Testis (tissue), 2 donors: ENCODE measurements at regions not wholly inside any gene's neighbourhood (a gene's known extent, or its start where the extent isn't known, plus 50 kb on each side); places are given as distances from the start of the nearest gene placed in this dataset.
A peak's percentile ranks its signal among the peaks of the same experiment; 100 is the strongest.

Experiments used
- DNase-seq: peaks from one replicate; pipeline ENCODE4 v3.0.0-alpha.2; 2019
- H3K27ac ChIP-seq, 2 donors: fragments of 200-600 bp; sonication (generic); one replicate each; pipeline ENCODE4 v1.5.1; 2019
- H3K27me3 ChIP-seq: fragments of 200-600 bp; sonication (generic); one replicate; pipeline ENCODE4 v1.5.1; 2019
- H3K36me3 ChIP-seq: fragments of 200-600 bp; sonication (generic); one replicate; pipeline ENCODE4 v1.5.1; 2017; ENCODE audit warnings: low read depth; ENCODE audit errors: missing control alignments
- H3K4me1 ChIP-seq: fragments of 200-600 bp; sonication (generic); one replicate; pipeline ENCODE4 v1.5.1; 2019
- H3K4me3 ChIP-seq, 2 donors: fragments of 200-600 bp; sonication (generic); one replicate each; pipeline ENCODE4 v1.5.1; 2017 to 2019
- H3K9me3 ChIP-seq: fragments of 200-600 bp; sonication (generic); one replicate; pipeline ENCODE4 v1.5.1; 2017
- CTCF ChIP-seq, 3 experiments: fragments of 450-650 bp in 2 of 3; fragments of 200-600 bp in 1 of 3; sonication (generic) in 1 of 3; IDR thresholded peaks; one replicate each; pipeline ENCODE4 v1.5.1; 2016 to 2019; ENCODE audit warnings: antibody characterized with exemption in 3 of 3, mild to moderate bottlenecking in 2 of 3, moderate library complexity in 1 of 3
- POLR2A ChIP-seq: fragments of 450-650 bp; IDR thresholded peaks from one replicate; pipeline ENCODE4 v1.6.1; 2017; ENCODE audit warnings: antibody characterized with exemption, mild to moderate bottlenecking, moderate library complexity
- WGBS, 2 donors: methylation state at CpG; one replicate each; pipeline ENCODE4 v1.1.5; 2018; 5-methylcytosine and 5-hydroxymethylcytosine counted together
- intact Hi-C: fragments of 100-400 bp; cut with DNase I; formaldehyde crosslinking; loops from one replicate; pipeline ENCODE4 v1.15.1; 2023; ENCODE audit warnings: low total_unique reads

GRCh38 chr4:104860238-104861123 is 286.2 kb upstream of the TET2 start:
- intact Hi-C loops, result no loop called here
- Histone ChIP-seq H3K9me3 (no peaks in the 10 kb centered on the region), H3K4me3 (no peak overlapping the region), H3K27me3 (no peaks in the 10 kb centered on the region), H3K36me3 (no peaks in the 10 kb centered on the region), H3K27ac (no peak overlapping the region), H3K4me1 (no peaks in the 10 kb centered on the region)
- TF ChIP-seq CTCF (IDR thresholded peaks at IDR 0.05) (peak; percentile 90 to 92 (median 91)), POLR2A (no peak)
- DNase-seq, result peak; percentile 85
- 26 to 28% methylated on average over 4 of the region's 4 CpGs for WGBS, 2 donors

GRCh38 chr4:104866809-104867208 is 279.9 kb upstream of the TET2 start:
- Histone ChIP-seq H3K36me3 (no peaks in the 10 kb centered on the region), H3K4me3 (no peak overlapping the region), H3K9me3 (no peaks in the 10 kb centered on the region), H3K4me1 (no peaks in the 10 kb centered on the region), H3K27ac (no peak overlapping the region), H3K27me3 (no peaks in the 10 kb centered on the region)
- intact Hi-C loops, result no loop called here
- 92% methylated on average over 4 of the region's 4 CpGs for WGBS, 2 donors
- no peak for DNase-seq
- TF ChIP-seq POLR2A, result no peak

GRCh38 chr4:104868533-104868932 is 278.1 kb upstream of the TET2 start:
- no peaks in the 10 kb centered on the region for H3K9me3 ChIP-seq
- no peaks in the 10 kb centered on the region for H3K36me3 ChIP-seq
- no peaks in the 10 kb centered on the region for H3K27me3 ChIP-seq
- H3K4me3 ChIP-seq, result no peak overlapping the region
- no peaks in the 10 kb centered on the region for H3K4me1 ChIP-seq
- intact Hi-C loops, result no loop called here
- DNase-seq, result no peak
- no peak overlapping the region for H3K27ac ChIP-seq
- TF ChIP-seq POLR2A (no peak), CTCF (IDR thresholded peaks at IDR 0.05) (no peak)

- Histone ChIP-seq H3K4me3 (no peak overlapping the region), H3K36me3 (no peaks in the 10 kb centered on the region), H3K27me3 (no peaks in the 10 kb centered on the region), H3K4me1 (no peaks in the 10 kb centered on the region), H3K27ac (no peak overlapping the region), H3K9me3 (no peaks in the 10 kb centered on the region)
- intact Hi-C loops, result no loop called here
- WGBS, 2 donors, result 93% methylated on average over 2 of the region's 2 CpGs
- no peak for DNase-seq
- no peak for TF ChIP-seq POLR2A
- no peak for TF ChIP-seq CTCF (IDR thresholded peaks at IDR 0.05)
Measured at GRCh38 chr4:104868958-104869357, 277.7 kb upstream of the TET2 start.

- TF ChIP-seq POLR2A (no peak), CTCF (IDR thresholded peaks at IDR 0.05) (no peak)
- no peaks in the 10 kb centered on the region for H3K36me3 ChIP-seq
- intact Hi-C loops, result no loop called here
- no peak overlapping the region for H3K27ac ChIP-seq
- no peak overlapping the region for H3K4me3 ChIP-seq
- H3K4me1 ChIP-seq, result no peaks in the 10 kb centered on the region
- 88 to 100% methylated on average over 1 of the region's 1 CpG for WGBS, 2 donors
- no peak for DNase-seq
- no peaks in the 10 kb centered on the region for H3K9me3 ChIP-seq
- no peaks in the 10 kb centered on the region for H3K27me3 ChIP-seq
Measured at GRCh38 chr4:104869831-104870230, 276.8 kb upstream of the TET2 start.
